Stimulated activated naive CD8-positive, alpha-beta T cell treated with anti-CD3 and anti-CD28 coated beads, Interleukin-15, amount 100 ng/mL, for 72 hours (primary cell): ENCODE measurements at regions not wholly inside any gene's neighbourhood (a gene's known extent, or its start where the extent isn't known, plus 50 kb on each side); places are given as distances from the start of the nearest gene placed in this dataset.

Experiments used
- ATAC-seq: fragments of 150-1000 bp; cut with Tn5 transposase; 2 replicates; pipeline ENCODE4 v1.10.0; 2021; ENCODE audit warnings: mild to moderate bottlenecking, moderate library complexity
- DNase-seq, 2 donors: peaks; one replicate each; pipeline ENCODE4 v3.0.0; 2021 to 2022
- H3K27ac Mint-ChIP-seq, 2 donors: one replicate each; pipeline ENCODE4 v1.8.0; 2022; ENCODE audit warnings: mild to moderate bottlenecking in 2 of 2, mixed read lengths in 2 of 2, moderate library complexity in 2 of 2
- H3K27me3 Mint-ChIP-seq: one replicate; pipeline ENCODE4 v1.8.0; 2022; ENCODE audit warnings: mixed read lengths
- H3K4me1 Mint-ChIP-seq: one replicate; pipeline ENCODE4 v1.8.0; 2022; ENCODE audit warnings: mild to moderate bottlenecking, mixed read lengths
- H3K4me3 Mint-ChIP-seq, 2 donors: one replicate each; pipeline ENCODE4 v1.8.0; 2022; ENCODE audit warnings: mild to moderate bottlenecking in 2 of 2, mixed read lengths in 2 of 2, moderate library complexity in 1 of 2
- H3K9me3 Mint-ChIP-seq, 2 donors: one replicate each; pipeline ENCODE4 v1.8.0; 2022; ENCODE audit warnings: mixed read lengths in 2 of 2

DNA sequence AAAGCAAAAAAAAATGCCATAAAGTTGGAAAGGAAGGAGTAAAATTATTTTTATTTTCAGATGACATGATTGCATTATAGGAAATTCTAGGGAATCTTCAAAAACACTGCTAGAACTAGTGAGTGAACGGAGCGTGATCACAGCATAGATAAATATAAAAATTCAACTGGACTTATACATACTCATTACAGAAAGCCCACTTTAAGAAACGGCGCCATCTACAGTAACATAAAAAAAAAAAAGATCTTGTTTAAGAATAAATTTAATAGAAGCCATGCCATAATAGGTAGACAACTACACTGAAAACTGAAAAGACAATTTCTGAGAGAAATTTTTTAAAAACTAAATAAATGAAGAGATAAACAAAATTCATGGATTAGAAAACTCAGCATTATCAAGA, 623.1 kb upstream of the MGMT start:
- no peak for DNase-seq
- Mint-ChIP-seq H3K4me3 (no peak overlapping the region), H3K27ac (no peak overlapping the region), H3K4me1 (no peaks in the 10 kb centered on the region), H3K9me3 (no peaks in the 10 kb centered on the region), H3K27me3 (peaks cover 13% of the 10 kb centered on the region)
- ATAC-seq: no peak

DNA sequence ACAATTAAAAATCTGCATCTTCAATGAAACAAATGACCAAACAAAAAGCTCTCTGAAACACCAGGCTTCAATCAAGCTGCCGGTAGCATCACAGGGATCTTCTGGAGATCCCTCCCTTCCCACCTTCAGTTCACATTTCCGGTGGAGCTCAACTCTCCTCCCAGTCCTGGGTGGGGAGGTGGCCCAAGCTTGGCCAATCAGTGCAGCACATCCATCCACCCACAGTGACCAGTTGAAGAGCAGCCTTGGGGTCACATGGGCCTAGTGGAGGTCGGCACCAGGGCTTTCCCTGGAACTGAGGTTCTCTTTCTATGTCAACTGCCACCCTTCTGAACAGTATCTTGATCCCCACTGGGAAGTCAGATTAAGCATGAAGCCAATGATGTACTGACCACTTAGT, 620.1 kb upstream of the MGMT start:
- no peak for ATAC-seq
- no peak for DNase-seq
- no peak overlapping the region for H3K27ac Mint-ChIP-seq
- H3K4me3 Mint-ChIP-seq: no peak overlapping the region
- H3K9me3 Mint-ChIP-seq: no peaks in the 10 kb centered on the region
- H3K4me1 Mint-ChIP-seq: no peaks in the 10 kb centered on the region
- peaks cover 7% of the 10 kb centered on the region for H3K27me3 Mint-ChIP-seq

DNA sequence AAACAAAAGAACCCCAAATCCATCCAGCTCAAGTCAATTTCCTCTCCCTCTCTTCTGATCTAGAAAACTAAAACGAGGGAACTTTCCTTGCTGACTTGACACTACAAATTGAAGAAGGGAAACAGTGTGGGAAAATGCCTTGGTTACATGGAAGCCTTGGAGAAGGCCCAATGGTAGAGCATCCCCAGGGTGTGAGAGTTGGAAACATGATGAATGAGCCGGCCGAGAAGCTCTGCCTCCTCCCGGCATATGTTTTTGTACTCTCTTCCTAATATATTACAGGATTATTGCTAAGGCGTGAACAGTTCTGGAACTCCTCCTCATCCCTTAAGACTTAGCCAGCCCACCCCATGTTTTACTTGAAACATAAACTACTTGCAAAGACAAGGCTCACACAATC, 618.2 kb upstream of the MGMT start:
- no peak overlapping the region for H3K4me3 Mint-ChIP-seq
- no peaks in the 10 kb centered on the region for H3K9me3 Mint-ChIP-seq
- H3K27me3 Mint-ChIP-seq: no peaks in the 10 kb centered on the region
- DNase-seq (no peak), ATAC-seq (no peak)
- H3K4me1 Mint-ChIP-seq: no peaks in the 10 kb centered on the region
- H3K27ac Mint-ChIP-seq: no peak overlapping the region

DNA sequence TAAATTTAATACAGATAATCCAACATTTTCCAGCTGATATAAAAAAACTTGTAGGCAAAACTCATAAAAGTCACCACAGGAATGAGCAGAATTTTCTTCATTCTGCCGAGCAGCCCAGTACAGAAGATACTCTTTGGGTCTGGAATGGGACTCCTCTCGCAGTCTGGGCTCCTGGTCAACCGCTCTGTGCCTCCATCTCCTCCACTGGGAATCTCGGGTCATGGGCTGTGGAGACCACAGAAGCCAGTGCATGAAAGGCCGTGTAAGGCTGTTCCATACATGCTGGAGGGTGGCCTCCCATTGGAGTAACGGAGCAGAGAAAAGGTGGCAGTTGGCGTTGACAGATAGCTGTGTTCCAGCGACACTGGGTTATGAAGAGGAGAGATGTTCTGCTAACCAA, 616.4 kb upstream of the MGMT start:
- Mint-ChIP-seq H3K27me3 (no peaks in the 10 kb centered on the region), H3K27ac (no peak overlapping the region), H3K9me3 (no peaks in the 10 kb centered on the region), H3K4me1 (no peaks in the 10 kb centered on the region), H3K4me3 (no peak overlapping the region)
- ATAC-seq (no peak), DNase-seq (no peak)

DNA sequence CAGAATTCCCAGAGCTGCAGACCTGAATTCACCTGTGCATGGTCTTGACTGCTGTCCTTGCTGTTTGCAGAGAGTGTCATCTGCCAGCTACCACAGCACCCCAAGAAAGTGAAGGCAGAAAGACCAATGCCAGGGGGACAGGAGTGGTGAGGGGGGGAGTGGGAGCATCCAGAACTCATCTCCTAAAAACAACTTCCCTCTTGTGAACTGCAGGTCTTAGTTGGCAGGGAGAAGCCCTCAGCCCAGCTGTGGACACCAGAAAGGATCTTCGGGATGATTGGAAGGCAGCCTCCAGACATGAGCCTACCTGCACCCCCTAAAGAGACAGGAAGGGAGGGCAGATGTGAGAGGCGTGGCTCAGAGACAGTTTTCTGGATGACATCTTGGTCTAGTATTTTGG, 615.8 kb upstream of the MGMT start:
- Mint-ChIP-seq H3K27me3 (no peaks in the 10 kb centered on the region), H3K4me3 (no peak overlapping the region), H3K27ac (peak overlapping the region in 1 of 2 donors; percentile 7), H3K9me3 (no peaks in the 10 kb centered on the region), H3K4me1 (no peaks in the 10 kb centered on the region)
- no peak for ATAC-seq
- no peak for DNase-seq

DNA sequence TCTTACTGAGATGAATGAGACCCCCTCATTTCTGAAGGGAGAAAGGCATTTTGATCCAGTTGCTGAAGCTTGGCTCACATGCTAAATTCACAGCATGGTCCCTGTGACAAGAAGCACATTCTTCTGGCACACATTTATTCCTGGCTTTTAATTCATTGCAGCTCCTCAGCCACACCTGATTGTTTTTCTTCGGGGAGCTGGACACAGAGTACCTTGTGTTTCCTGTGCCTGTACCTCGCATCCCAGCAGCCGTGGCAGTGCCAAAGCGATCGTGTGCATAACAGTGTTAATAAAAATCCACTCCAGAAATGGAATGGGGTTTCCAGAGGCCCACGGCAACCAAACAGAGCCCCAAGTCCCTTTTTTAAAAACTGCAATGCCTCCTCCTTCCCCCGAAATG, 615.3 kb upstream of the MGMT start:
- Mint-ChIP-seq H3K9me3 (no peaks in the 10 kb centered on the region), H3K27me3 (no peaks in the 10 kb centered on the region), H3K27ac (no peak overlapping the region), H3K4me3 (no peak overlapping the region), H3K4me1 (no peaks in the 10 kb centered on the region)
- DNase-seq (no peak), ATAC-seq (no peak)

DNA sequence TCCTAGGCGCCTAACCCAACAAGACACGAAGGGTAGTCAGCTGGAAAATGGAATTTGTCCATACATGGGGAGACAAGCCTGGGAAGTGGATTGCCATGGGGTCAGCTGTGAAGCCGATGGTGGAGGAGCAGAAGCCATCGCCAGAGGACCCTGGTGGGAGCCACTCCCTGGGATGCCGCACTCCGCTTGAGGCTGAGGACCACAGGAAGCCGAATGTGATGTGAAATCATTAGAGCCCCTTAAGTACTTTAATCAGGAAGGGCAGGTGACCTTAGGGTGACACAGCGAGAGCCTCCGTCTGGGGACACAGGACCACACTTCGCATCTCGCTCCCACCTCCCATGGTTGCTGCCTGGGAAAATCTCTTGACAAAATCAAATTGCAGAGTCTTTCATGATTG, 614.6 kb upstream of the MGMT start:
- Mint-ChIP-seq H3K9me3 (no peaks in the 10 kb centered on the region), H3K27ac (no peak overlapping the region), H3K4me1 (no peaks in the 10 kb centered on the region), H3K4me3 (no peak overlapping the region), H3K27me3 (no peaks in the 10 kb centered on the region)
- DNase-seq (no peak), ATAC-seq (no peak)

DNA sequence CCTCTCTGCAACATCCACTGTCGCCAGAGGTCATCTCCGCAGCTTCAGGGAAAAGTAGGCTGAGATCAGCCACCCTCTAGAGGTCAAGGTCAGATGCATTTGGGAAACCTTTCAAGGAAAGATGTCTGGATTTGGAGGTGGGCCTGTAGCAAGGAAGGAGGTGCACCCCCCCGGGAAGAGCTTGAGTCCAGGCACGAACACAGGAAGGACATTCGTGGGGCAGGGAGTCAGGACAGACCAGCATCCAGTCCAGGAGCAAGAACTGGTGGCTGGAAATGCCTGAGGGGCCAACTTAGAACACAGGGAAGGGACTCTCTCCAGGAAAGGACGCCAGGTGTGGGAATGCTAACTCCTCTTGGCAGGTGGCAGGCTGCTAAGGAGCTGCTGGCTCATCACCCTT, 614.1 kb upstream of the MGMT start:
- Mint-ChIP-seq H3K4me1 (no peaks in the 10 kb centered on the region), H3K9me3 (no peaks in the 10 kb centered on the region), H3K4me3 (no peak overlapping the region), H3K27me3 (no peaks in the 10 kb centered on the region), H3K27ac (no peak overlapping the region)
- DNase-seq (no peak), ATAC-seq (no peak)

DNA sequence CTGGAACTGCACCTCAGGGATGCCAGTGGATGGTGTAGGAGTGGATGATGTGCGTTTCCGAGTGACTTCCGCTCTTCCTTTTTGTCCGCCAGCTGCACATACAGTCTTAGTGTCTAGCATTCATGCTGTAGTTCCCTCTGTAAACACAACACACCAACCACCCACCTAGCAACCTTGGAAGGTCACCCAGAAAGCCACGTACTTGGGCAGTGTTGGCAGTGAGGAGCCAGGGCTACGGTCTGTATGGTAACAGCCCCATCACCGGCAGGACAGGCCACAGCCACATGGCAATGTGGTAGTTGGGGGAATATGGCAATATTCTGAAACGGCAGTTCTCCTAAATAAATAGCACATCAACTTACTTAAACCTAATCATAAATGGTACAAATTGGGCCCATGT, 613.5 kb upstream of the MGMT start:
- Mint-ChIP-seq H3K9me3 (no peaks in the 10 kb centered on the region), H3K4me1 (no peaks in the 10 kb centered on the region), H3K27me3 (no peaks in the 10 kb centered on the region), H3K4me3 (no peak overlapping the region), H3K27ac (no peak overlapping the region)
- DNase-seq (no peak), ATAC-seq (no peak)

DNA sequence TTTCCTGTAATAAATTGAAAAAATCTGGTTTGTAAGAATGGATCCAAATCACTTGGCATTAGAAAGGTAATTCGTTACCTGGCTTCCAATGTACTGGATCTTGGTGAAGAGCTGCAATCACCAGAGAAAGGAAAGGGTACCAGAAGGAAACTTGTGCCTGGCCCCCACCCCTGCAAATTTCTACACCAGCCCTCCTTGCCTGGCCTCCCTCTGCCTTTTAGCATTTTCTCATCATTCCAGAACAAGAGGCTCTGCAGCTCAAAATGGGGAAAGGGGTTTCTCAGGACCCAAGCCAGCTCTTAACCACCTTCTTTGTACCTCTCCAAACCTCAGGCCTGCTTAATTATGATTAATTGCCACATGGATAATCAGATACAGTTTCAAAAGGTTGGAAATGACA, 612.8 kb upstream of the MGMT start:
- no peak for ATAC-seq
- DNase-seq: no peak
- Mint-ChIP-seq H3K27ac (no peak overlapping the region), H3K4me1 (no peaks in the 10 kb centered on the region), H3K4me3 (no peak overlapping the region), H3K27me3 (no peaks in the 10 kb centered on the region), H3K9me3 (no peaks in the 10 kb centered on the region)

DNA sequence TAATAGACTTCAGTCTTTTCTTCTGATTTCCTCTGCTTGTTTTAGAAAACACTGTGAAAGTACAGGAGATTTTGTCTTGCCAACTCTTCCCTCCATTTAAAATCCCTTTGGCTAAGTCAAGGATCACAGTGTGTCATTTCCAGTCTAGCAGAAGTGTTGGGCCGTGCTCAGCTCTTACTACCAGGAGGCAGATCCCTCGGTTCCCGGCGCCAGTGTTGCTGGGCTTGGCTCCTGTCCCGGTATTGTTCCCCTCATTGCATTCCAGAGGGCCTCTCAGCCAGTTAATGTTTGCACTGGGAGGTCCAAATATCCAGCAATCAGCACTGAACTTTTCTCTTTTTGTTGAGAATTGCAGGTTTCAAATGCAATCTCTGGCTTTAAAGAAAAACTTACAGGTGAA, 612.1 kb upstream of the MGMT start:
- ATAC-seq (no peak), DNase-seq (no peak)
- H3K9me3 Mint-ChIP-seq: no peaks in the 10 kb centered on the region
- H3K4me3 Mint-ChIP-seq: no peak overlapping the region
- no peak overlapping the region for H3K27ac Mint-ChIP-seq
- no peaks in the 10 kb centered on the region for H3K4me1 Mint-ChIP-seq
- no peaks in the 10 kb centered on the region for H3K27me3 Mint-ChIP-seq

DNA sequence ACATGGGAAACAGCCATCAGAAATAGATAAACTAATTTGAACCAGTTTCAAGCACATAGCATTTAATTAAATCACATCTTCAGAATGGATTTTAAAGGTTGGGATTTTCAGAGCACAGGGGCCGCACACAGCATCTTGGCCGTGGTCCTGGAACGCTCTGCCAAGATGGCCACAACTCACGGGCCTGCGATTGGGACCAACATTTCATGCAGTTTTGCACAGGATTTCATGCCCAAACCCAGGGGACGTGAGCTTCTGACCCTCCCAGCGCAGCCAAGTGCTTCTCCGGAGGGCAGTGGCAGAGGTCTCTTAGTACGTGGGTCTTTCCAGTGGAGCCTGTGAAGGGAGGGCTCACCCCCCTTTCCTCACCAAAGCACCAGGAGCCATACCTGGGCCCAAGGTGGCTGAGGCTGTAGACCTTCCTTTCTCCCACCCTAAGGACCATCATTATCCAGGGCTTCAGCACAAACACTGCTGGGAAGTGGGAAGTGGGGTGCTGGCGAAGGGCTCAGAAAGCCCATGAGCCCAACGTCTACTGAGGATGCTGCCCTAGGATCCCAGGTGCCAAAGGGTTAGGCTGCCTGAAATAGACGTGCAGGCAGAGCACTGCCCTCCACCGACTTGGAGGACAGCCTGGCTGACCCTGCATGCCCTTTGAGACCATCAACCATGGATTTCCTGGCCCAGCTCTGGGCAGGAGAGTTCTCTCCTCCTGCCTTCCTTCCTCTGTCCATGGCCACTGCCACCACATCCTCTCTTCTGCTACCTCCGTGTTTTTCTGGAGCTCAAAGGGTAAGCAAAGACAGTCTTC, 611.2 kb upstream of the MGMT start:
- Mint-ChIP-seq H3K4me1 (no peaks in the 10 kb centered on the region), H3K27ac (no peak overlapping the region), H3K9me3 (no peaks in the 10 kb centered on the region)

DNA sequence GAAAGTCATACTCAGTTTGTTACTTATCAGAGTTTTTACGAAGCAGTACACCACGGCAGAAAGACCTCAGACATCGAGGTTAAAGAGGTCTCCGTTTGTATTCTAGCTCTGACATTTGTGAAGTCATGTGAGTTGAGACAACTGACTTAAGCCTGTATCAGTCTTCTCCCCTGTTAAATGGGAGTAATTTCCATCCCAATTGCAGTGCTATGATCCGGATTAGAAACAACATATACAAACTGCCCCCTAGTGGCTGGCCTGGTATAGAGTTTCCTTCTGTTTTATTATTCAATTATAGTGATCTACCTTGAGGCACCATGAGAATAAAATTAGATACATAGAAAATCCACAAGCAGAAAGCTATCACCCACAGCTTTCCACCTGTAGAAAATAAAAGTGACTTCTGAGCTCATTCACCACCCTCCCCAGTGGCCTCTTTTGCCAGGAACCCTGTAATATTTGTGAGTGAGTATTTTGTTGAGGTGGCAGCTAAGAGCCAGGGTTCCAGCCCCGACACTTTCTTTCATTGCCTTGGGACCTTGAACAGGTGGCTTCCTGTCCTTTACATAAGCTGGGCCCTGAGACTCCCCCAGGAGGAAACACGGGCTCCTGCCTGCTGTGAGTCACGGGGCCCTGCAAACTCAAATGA, 607.2 kb upstream of the MGMT start:
- DNase-seq: no peak

More for the DNA sequence above, 611.2 kb upstream of the MGMT start:
- Mint-ChIP-seq H3K27me3 (peaks cover 4% of the 10 kb centered on the region), H3K4me3 (no peak overlapping the region)
- no peak for DNase-seq
- no peak for ATAC-seq

DNA sequence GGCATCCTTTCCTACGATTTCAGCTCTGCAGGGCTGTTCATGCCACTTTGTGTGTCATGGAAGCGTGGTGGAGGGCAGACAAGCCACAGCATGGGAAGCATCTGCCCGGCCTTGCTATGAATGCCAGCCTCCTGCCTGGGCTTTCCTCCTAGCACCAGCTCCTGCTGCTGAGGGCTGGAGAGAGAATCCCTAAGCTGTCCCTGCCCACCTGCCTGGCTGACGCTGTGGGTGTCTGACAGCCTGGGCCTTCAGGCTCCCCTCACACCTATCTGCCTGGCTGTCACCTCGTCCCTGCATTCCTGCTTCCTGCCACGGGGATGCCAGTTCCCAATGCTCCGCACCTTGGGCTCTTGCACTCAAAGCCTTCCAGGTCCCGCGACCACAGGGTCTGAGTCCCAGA, 606.5 kb upstream of the MGMT start:
- no peaks in the 10 kb centered on the region for H3K9me3 Mint-ChIP-seq
- ATAC-seq (no peak), DNase-seq (no peak)
- H3K4me3 Mint-ChIP-seq: no peak overlapping the region
- H3K27me3 Mint-ChIP-seq: peaks cover 13% of the 10 kb centered on the region
- no peak overlapping the region for H3K27ac Mint-ChIP-seq
- H3K4me1 Mint-ChIP-seq: no peaks in the 10 kb centered on the region

More for the DNA sequence above, 607.2 kb upstream of the MGMT start:
- Mint-ChIP-seq H3K4me1 (no peaks in the 10 kb centered on the region), H3K27ac (no peak overlapping the region), H3K9me3 (no peaks in the 10 kb centered on the region), H3K4me3 (no peak overlapping the region), H3K27me3 (peaks cover 13% of the 10 kb centered on the region)
- no peak for ATAC-seq

DNA sequence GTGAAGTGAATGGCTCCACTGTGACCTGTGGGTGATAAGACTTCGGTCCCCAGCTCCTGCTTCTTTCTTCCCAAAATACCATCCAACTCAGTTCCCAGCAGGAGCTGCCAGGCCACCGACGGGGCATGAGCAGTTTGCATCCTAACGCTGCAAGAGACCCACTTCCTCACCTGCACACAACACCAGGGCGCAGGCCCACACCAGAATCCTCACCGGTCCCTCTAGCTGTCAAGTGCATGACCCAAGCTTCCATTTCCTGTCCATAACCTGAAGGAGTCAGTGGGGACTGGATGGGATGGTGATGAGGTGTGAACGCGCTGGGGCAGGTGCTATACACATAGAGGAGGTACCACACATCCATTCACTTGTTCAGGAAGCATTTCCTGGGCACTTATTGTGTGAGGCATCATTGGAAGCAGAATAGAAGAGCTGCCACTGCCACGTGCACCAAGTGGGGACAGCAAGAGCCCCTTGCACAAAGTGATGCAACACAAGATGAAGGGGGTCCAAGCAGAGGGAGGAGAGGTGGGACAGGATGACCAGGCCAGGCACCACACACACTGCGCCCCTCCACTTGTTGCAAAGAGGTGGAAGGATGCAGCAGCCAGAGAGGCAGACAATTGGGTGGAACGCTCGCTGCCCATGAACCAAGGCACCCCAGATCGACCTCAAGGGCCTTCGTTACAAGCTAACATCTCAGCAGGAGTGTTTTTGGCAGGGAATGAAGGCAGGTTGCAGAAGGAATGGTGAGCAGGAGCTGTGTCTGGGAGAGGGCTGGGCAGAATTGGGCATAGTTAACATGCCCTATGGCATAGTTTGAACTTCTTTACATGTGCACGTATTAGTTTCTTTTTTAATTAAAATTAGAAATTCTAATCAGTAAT, 605.8 kb upstream of the MGMT start:
- H3K9me3 Mint-ChIP-seq: no peaks in the 10 kb centered on the region
- H3K4me1 Mint-ChIP-seq: no peaks in the 10 kb centered on the region
- no peak for DNase-seq
- no peak overlapping the region for H3K4me3 Mint-ChIP-seq
- H3K27ac Mint-ChIP-seq: peak overlapping the region in 1 of 2 donors; percentile 91
- no peak for ATAC-seq
- H3K27me3 Mint-ChIP-seq: peaks cover 13% of the 10 kb centered on the region

DNA sequence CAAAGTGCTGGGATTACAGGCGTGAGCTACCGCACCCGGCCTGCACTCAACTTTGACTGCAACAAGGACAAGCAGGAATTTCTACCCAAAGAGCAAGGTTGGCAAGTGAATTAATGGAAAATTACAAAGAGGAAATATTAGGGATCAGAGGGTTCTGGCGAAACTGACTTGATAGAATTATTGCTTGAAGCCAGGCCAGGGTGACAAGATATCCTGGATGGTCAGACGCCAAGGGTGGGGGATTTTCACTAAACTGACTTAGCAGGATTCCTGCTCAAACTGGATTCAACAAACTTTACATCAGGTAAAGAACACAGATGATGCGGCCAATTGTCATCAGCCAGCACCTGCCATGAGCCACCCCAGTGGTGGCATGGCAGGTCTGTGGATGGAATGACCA, 603.6 kb upstream of the MGMT start:
- DNase-seq (no peak), ATAC-seq (no peak)
- Mint-ChIP-seq H3K4me3 (no peak overlapping the region), H3K27me3 (peaks cover 13% of the 10 kb centered on the region), H3K9me3 (no peaks in the 10 kb centered on the region), H3K27ac (no peak overlapping the region), H3K4me1 (no peaks in the 10 kb centered on the region)
